Cardiac septum (tissue), 1 donor: ENCODE measurements at regions not wholly inside any gene's neighbourhood (a gene's known extent, or its start where the extent isn't known, plus 50 kb on each side); places are given as distances from the start of the nearest gene placed in this dataset.

Experiments
- DNase-seq: peaks from one replicate; pipeline ENCODE4 v3.0.0-alpha.2; 2020; ENCODE audit warnings: low spot score
- intact Hi-C: fragments of 100-400 bp; cut with DNase I; formaldehyde crosslinking; loops from one replicate; pipeline ENCODE4 v1.14.0; 2022
- donor health status: DM: no; HTN: no; CAD: no.

- intact Hi-C loops, result no loop called here
- no peak for DNase-seq
Measured at GRCh38 chr11:92506809-92507336, 282.3 kb downstream of the FAT3 start.

- DNase-seq, result no peak
- intact Hi-C loops, result no loop called here
Measured at GRCh38 chr11:92510591-92510990, 286.0 kb downstream of the FAT3 start.

- DNase-seq, result no peak
- intact Hi-C loops, result no loop called here
Measured at GRCh38 chr11:92511522-92512203, 287.0 kb downstream of the FAT3 start.

GRCh38 chr11:92512204-92512569, 287.6 kb downstream of the FAT3 start:
- intact Hi-C loops, result no loop called here
- DNase-seq, result no peak

GRCh38 chr11:92523611-92524010, 299.0 kb downstream of the FAT3 start:
- no peak for DNase-seq
- intact Hi-C loops, result no loop called here

GRCh38 chr11:92524542-92524941, 299.9 kb downstream of the FAT3 start:
- intact Hi-C loops, result no loop called here
- DNase-seq, result no peak

- no peak for DNase-seq
- intact Hi-C loops, result no loop called here
Measured at GRCh38 chr11:92527467-92527866, 302.8 kb downstream of the FAT3 start.

- no peak for DNase-seq
- intact Hi-C loops, result no loop called here
Measured at GRCh38 chr11:92528001-92528400, 303.4 kb downstream of the FAT3 start.

GRCh38 chr11:92531065-92531739, 306.6 kb downstream of the FAT3 start:
- intact Hi-C loops, result no loop called here
- DNase-seq, result no peak

GRCh38 chr11:92533657-92534335, 309.2 kb downstream of the FAT3 start:
- intact Hi-C loops, result no loop called here
- DNase-seq, result no peak

- intact Hi-C loops, result no loop called here
- no peak for DNase-seq
Measured at GRCh38 chr11:92536883-92537282, 312.3 kb downstream of the FAT3 start.

- intact Hi-C loops, result no loop called here
- no peak for DNase-seq
Measured at GRCh38 chr11:92540096-92540495, 315.5 kb downstream of the FAT3 start.

GRCh38 chr11:92545906-92546471, 321.4 kb downstream of the FAT3 start:
- intact Hi-C loops, result no loop called here
- DNase-seq, result no peak

GRCh38 chr11:92546603-92547002, 322.0 kb downstream of the FAT3 start:
- intact Hi-C loops, result no loop called here
- DNase-seq, result no peak

- intact Hi-C loops, result no loop called here
- DNase-seq, result no peak
Measured at GRCh38 chr11:92550411-92550810, 325.8 kb downstream of the FAT3 start.

GRCh38 chr11:92550871-92551270, 326.3 kb downstream of the FAT3 start:
- DNase-seq, result no peak
- intact Hi-C loops, result no loop called here

GRCh38 chr11:92552942-92553341, 328.3 kb downstream of the FAT3 start:
- intact Hi-C loops, result no loop called here
- DNase-seq, result no peak

GRCh38 chr11:92554688-92555087, 330.1 kb downstream of the FAT3 start:
- intact Hi-C loops, result no loop called here
- DNase-seq, result no peak

- intact Hi-C loops, result no loop called here
- no peak for DNase-seq
Measured at GRCh38 chr11:92556431-92556830, 331.8 kb downstream of the FAT3 start.

- DNase-seq, result no peak
- intact Hi-C loops, result no loop called here
Measured at GRCh38 chr11:92557879-92558278, 333.3 kb downstream of the FAT3 start.
